ENCODE measurements at regions not wholly inside any gene's neighbourhood (a gene's known extent, or its start where the extent isn't known, plus 50 kb on each side); places are given as distances from the start of the nearest gene placed in this dataset.
A peak's percentile ranks its signal among the peaks of the same experiment; 100 is the strongest.

DNA sequence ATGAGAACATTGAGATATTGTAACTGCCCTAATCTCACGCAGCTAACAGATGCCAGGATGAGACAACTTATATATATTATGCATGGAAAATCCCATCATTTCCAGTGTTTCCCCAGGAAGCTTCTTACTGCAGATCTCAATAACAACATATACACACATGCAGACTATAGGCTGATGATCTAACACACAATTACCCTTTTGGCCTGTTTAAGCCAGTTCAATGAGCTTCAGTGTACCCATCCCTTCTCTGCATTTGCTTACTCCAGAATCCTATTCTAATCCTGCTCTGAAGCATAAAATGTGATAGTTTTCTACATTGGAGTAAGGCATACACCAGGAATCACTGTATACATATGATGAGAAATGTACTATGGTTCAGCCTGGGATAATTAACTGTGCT, 489.4 kb downstream of the SUCLA2 start:
- no peak for DNase-seq (ENCODE audit: low spot score)

- no peak for DNase-seq (ENCODE audit: low spot score)
Observed at GRCh38 chr13:47508527-47509228, 492.4 kb downstream of the SUCLA2 start.

DNA sequence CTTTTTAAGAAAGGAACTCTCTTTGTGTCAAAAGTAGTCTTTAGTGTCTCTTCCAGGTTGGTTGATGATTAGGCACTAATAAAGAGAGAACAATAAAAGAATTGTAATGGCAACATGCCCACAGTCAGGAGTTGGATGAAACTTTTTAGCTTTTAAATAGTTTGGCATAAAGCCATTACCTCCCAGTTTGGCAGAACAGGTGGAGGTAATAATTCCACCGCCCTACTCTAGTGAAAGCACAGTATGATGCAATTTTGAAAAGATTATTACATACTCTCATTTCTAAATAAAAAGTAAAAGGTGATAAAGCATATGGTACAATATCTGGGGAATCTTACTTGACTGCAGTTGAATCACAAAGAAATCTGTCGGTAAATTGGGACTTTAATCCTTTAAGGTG, 497.6 kb downstream of the SUCLA2 start:
- DNase-seq (ENCODE audit: low spot score): no peak

DNA sequence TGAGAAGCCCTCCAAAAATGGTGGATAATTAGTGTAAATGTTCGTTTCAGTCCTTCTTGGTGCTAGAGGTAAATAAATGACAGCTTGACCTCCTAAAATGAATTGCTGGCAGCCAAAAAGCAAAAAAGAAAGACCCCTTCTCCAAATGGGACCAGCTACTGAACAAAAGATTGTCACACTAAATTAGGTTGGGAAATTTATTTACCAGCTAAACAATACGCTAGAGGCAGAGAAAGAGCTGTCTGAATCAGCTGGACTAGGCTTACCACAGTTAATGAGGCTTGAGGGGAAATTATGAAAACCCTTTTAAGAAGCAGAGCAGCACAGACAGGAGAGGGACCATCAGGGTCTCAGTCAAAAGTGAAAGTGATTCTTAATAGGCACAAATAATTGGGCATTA, 498.9 kb downstream of the SUCLA2 start:
- no peak for DNase-seq (ENCODE audit: low spot score)

DNA sequence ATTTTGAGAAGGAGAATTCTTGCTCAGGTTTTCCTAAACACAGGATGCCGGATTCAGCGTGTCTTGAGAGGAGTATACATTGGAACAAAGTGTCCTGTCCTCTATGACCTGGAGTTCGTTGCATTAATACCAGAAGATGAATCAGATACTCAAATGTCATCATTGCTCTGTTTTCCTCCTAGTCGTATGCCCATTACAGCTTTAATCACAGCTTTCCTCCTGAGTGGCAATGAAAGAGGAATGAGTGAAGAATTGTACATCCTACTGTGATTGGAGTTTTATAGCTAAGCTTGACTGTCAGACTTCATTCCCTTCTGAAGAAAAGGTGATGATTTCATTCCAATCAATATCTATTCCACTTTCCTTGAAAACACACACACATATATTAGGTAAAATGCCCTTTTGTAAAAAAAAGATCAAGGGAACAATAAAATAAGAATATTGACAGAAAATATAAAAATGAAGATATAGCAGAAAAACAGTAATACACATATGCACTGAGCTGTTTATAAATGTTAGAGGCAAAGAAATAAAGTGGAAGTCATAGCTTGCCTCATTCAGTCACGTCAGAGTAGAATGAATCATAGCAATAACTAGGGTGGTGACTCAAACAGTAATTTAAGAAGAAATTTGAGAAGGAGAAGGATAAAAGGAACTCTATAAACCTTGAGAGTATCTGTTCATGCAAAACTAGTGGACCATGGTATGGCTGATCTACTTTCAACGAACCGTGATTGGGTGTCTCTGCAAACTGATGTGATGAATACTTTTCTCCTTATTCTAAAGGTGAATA, 501.5 kb downstream of the SUCLA2 start:
- peak; percentile 37 for DNase-seq (ENCODE audit: low spot score)

- peak; percentile 15 for DNase-seq (ENCODE audit: low spot score)
Observed at GRCh38 chr13:47484548-47484947, 516.5 kb downstream of the SUCLA2 start.

GRCh38 chr13:47481536-47481935, 519.5 kb downstream of the SUCLA2 start:
- DNase-seq (ENCODE audit: low spot score): no peak

DNA sequence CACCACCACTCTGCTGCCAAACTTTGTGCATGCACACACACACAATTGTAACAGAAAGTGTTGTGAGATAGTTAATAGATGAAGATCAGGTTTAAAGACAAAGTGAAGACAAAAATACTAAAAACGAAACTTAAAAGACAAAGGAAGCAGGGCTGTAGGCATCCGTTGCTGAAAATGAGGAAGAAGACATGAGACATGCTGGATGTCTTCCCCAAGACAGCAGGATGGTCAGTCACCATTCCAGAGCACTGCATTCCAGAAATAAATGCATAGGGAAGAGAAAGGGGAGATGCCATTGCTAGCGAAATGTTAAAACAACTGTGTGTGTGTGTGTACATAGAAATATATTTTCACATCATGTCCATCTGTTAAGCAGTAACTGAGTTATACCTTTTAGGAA, 520.1 kb downstream of the SUCLA2 start:
- no peak for DNase-seq (ENCODE audit: low spot score)

GRCh38 chr13:47480121-47480520, 521.0 kb downstream of the SUCLA2 start:
- peak; percentile 36 for DNase-seq (ENCODE audit: low spot score)

DNA sequence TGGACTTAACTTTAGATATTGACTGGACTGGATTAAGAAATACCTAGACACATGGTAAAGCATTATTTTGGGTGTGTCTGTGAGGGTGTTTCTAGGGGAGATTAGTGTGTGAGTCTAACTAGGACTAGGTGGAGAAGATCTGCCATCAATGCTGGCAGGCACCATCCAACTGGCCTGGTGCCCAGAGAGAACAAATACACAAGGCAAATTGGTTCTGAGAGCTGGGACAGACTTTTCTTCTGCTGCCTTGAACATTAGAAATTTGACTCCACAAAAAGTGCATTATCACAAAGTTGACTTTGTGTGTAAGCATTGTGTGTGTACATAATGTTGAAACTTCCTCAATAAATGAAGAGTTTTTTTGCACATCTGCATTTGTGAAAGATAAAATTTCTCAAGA, 522.1 kb downstream of the SUCLA2 start:
- DNase-seq (ENCODE audit: low spot score): no peak

GRCh38 chr13:47475441-47475948, 525.6 kb downstream of the SUCLA2 start:
- DNase-seq (ENCODE audit: low spot score): no peak

DNA sequence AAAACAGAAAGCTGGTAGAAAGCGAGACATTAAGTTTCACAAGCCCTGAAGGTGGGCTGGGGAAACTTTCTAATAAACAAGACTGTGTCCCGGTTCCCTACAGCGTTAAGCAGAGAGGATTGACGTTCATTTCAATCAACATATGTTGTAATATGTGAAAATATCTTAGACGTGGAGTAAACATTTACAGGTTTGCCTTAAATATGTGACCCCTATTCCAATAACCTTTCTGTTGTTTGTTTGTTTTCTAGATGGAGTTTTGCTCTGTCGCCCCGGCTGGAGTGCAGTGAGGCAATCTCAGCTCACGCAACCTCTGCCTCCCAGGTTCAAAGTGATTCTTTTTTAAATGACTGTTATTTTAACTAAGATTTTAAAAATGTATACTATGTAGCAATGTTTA, 526.2 kb downstream of the SUCLA2 start:
- DNase-seq (ENCODE audit: low spot score): no peak

DNA sequence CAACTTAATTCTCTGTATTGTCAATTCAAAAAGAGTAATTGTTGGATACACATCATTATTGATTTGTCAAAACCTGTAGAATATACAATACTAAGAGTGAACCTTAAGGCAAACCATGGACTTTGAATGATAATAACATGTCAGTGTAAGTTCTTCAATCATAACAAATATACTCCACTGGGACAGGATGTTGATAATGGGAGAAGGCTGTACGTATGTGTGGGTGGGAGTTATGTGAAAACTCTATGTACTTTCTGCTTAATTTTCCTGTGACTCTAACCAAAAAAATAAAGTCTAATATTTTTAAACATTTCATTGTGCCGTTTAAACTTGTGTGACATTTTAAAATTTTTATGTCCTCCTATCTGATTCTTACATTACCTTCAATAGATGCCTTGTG, 526.7 kb downstream of the SUCLA2 start:
- DNase-seq (ENCODE audit: low spot score): no peak

GRCh38 chr13:47472516-47472915, 528.6 kb downstream of the SUCLA2 start:
- DNase-seq (ENCODE audit: low spot score): no peak

DNA sequence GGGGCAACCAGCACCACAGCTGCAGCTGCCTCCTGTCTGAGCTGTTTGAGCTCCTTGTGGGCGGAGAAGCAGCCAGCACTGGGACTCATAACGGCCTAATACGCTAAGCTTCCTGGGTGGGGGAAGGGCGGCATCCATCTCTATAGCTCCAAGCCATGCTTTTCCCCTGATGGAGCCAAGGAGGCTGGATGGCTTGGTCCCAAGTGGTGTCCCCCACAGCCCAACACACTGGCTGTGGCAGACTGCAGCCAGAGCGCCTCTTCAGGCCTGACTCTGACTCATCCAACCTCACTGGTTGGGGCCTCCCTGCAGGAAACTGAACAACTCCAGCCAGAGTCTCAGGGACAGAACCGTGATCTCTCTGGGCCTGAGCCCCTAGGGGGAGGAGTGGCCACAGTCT, 537.3 kb downstream of the SUCLA2 start:
- DNase-seq (ENCODE audit: low spot score): no peak

DNA sequence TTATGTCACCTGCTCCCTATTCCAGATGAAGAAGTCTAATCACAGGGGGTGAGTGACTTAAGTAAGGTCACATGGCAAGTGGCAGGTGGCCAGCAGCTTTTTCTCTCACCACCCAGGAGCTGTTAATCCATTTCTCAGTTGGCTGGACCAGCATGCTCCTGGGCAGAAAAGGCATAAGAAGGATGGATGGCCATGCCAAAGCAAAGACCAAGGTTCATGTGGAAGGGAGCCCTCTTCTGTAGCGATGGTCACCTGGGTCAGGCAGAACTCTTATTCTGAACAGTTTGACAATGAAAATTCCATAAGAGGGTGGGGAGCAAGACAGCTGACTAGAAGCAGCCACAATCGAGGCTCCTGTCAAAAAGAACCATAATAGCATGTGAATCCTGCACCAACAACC, 538.1 kb downstream of the SUCLA2 start:
- no peak for DNase-seq (ENCODE audit: low spot score)

DNA sequence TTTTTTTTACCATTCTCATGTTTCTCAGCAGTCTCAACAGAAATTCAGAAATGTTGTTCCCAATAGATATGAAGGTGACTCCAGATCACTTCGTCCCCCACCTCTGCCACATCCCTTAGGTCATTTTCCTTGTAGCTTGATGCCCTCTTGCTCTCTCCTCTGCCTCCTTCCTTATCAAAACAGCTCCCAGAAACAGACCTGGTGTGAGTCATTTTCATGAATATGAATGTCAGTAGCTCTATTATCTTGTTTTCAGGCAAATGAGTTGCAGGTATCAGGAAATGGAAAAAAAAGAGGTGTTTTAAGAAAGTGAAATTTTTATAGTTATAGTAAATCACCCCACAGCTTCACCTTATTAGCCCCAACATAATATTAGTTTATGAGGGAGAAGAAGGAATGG, 539.3 kb downstream of the SUCLA2 start:
- no peak for DNase-seq (ENCODE audit: low spot score)

- no peak for DNase-seq (ENCODE audit: low spot score)
Observed at GRCh38 chr13:47459512-47459911, 541.6 kb downstream of the SUCLA2 start.

- peak; percentile 14 for DNase-seq (ENCODE audit: low spot score)
Observed at GRCh38 chr13:47457626-47458025, 543.4 kb downstream of the SUCLA2 start.

DNA sequence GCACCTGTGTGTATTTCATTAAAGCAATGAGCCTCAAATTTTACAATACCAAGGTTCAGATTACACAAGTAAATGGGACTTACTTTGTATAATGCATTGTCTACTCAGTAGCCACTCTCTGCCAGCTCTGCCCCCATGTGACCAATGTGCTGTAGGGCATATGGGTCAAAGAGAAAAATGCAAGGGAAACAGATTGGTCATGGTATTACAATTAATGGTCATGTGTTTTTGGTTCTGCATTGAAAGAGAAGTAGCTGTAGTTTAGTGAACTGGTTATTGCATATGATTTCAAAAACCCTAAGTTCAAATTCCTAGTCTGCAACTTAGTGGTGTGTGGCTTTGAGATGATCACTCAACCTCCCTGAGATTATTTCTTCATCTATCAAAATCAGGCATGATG, 545.4 kb downstream of the SUCLA2 start:
- no peak for DNase-seq (ENCODE audit: low spot score)

- no peak for DNase-seq (ENCODE audit: low spot score)
Observed at GRCh38 chr13:47454986-47455385, 546.1 kb downstream of the SUCLA2 start.

DNA sequence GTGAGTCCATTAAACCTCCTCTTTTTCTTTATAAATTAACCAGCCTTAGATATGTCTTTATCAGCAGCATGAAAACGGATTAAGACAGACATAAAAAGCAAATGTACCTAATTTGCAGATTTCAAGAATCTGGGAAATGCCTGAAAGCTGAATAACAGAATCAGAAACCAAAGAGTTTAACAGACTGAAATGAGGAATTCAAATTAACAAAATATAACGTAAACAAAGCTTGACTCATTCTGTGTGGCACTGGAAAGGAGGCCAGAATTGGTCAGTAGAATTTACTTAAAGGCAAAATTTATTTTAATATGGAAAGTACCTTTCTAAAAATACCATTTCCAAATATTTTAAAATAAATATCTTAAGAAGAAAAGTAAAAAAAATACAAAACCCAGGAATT, 540.6 kb upstream of the HTR2A start:
- no peak for DNase-seq (ENCODE audit: low spot score)

- no peak for DNase-seq (ENCODE audit: low spot score)
Observed at GRCh38 chr13:47433461-47434005, 536.7 kb upstream of the HTR2A start.

Data from hepatic stellate cell (primary cell).